OCI-LY7 (cell line): ENCODE measurements at regions not wholly inside any gene's neighbourhood (a gene's known extent, or its start where the extent isn't known, plus 50 kb on each side); places are given as distances from the start of the nearest gene placed in this dataset.

ENCODE experiments used
- BruUV-seq: library from RNA; stranded (reverse); fragments of 400-500 nt; replicated peaks from 2 replicates; lab custom pipeline; 2021; lab: Mats Ljungman, UMichigan
- CTCF ChIA-PET: fragments of 300-600 bp; sonication (Branson Sonifier 250); formaldehyde crosslinking; loops from one replicate; lab custom pipeline; 2022; ENCODE audit warnings: antibody characterized with exemption; ENCODE audit not compliant: unreplicated experiment; lab: Charles Lee
- POLR2A ChIA-PET: fragments of 300-600 bp; sonication (Branson Sonifier 250); formaldehyde crosslinking; loops from one replicate; lab custom pipeline; 2022; ENCODE audit warnings: antibody characterized with exemption; lab: Charles Lee
- DNase-seq: peaks from one replicate; pipeline ENCODE4 v3.0.0-alpha.2; 2015; ENCODE audit warnings: low spot score
- H2AFZ ChIP-seq: fragments of 200-600 bp; sonication (generic), shearing (Covaris generic); 2 replicates; pipeline ENCODE4 v1.6.1; 2014; ENCODE audit warnings: mild to moderate bottlenecking, antibody characterized with exemption, low read length, moderate library complexity
- H3K27ac ChIP-seq: fragments of 200-600 bp; sonication (generic); 2 replicates; pipeline ENCODE4 v1.5.1; 2014; ENCODE audit warnings: mixed run types, low read depth, mild to moderate bottlenecking, moderate library complexity, low read length, inconsistent platforms; ENCODE audit not compliant: poor library complexity, severe bottlenecking
- H3K36me3 ChIP-seq: fragments of 200-600 bp; sonication (generic); 2 replicates; pipeline ENCODE4 v1.6.1; 2014; ENCODE audit warnings: mild to moderate bottlenecking, antibody characterized with exemption, low read length, moderate library complexity, mixed read lengths; ENCODE audit not compliant: insufficient read depth
- H3K4me1 ChIP-seq: fragments of 200-600 bp; sonication (generic); 2 replicates; pipeline ENCODE4 v1.5.1; 2014; ENCODE audit warnings: mild to moderate bottlenecking, low read length; ENCODE audit not compliant: insufficient read depth, poor library complexity, severe bottlenecking
- H3K4me2 ChIP-seq: fragments of 200-600 bp; sonication (generic); 2 replicates; pipeline ENCODE4 v1.6.1; 2014; ENCODE audit warnings: mild to moderate bottlenecking, low read length
- H3K4me3 ChIP-seq: fragments of 200-600 bp; sonication (generic); 2 replicates; pipeline ENCODE4 v1.5.1; 2014; ENCODE audit warnings: mild to moderate bottlenecking, low read depth, low read length; ENCODE audit not compliant: poor library complexity, severe bottlenecking
- H3K79me2 ChIP-seq: fragments of 200-600 bp; sonication (generic); 2 replicates; pipeline ENCODE4 v1.6.1; 2016; ENCODE audit warnings: low read depth, mild to moderate bottlenecking, low read length, moderate library complexity, mixed read lengths; ENCODE audit not compliant: insufficient read depth
- H3K9me2 ChIP-seq: fragments of 200-600 bp; sonication (generic); 2 replicates; pipeline ENCODE4 v1.6.1; 2016; ENCODE audit warnings: mild to moderate bottlenecking, low read length, mixed read lengths; ENCODE audit not compliant: insufficient read depth
- H3K9me3 ChIP-seq: fragments of 200-600 bp; sonication (generic); 2 replicates; pipeline ENCODE4 v1.6.1; 2014; ENCODE audit warnings: mild to moderate bottlenecking, mixed run types, low read length, mixed read lengths
- H4K20me1 ChIP-seq: fragments of 200-600 bp; sonication (generic); 2 replicates; pipeline ENCODE4 v1.6.1; 2014; ENCODE audit warnings: mild to moderate bottlenecking, antibody characterized with exemption, low read length, moderate library complexity, mixed read lengths; ENCODE audit not compliant: insufficient read depth
- CTCF ChIP-seq: fragments of 200-600 bp; sonication (generic); conservative IDR thresholded peaks from 2 replicates; pipeline ENCODE4 v1.5.1; 2014; ENCODE audit warnings: mild to moderate bottlenecking, antibody characterized with exemption, low read length, moderate library complexity, mixed read lengths
- EZH2phosphoT487 ChIP-seq: fragments of 200-600 bp; sonication (generic); IDR thresholded peaks from 2 replicates; pipeline ENCODE4 v1.6.1; 2018; ENCODE audit warnings: low read depth, borderline replicate concordance, mild to moderate bottlenecking, mixed run types, antibody characterized with exemption, low read length, moderate library complexity, mixed read lengths
- intact Hi-C: fragments of 100-400 bp; cut with micrococcal nuclease; formaldehyde crosslinking; loops from one replicate; pipeline ENCODE4 v1.10.0; 2022; ENCODE audit not compliant: unreplicated experiment

- CTCF ChIA-PET = no interaction called here
- Histone ChIP-seq H3K36me3 (no peaks in the 10 kb centered on the region), H3K4me2 (no peak overlapping the region), H4K20me1 (no peaks in the 10 kb centered on the region), H2AFZ (no peak overlapping the region), H3K27ac (no peak overlapping the region), H3K9me2 (no peaks in the 10 kb centered on the region), H3K9me3 (peaks cover 22% of the 10 kb centered on the region), H3K4me3 (no peak overlapping the region), H3K79me2 (no peaks in the 10 kb centered on the region), H3K4me1 (peaks cover 9% of the 10 kb centered on the region)
- TF ChIP-seq EZH2phosphoT487 = no peak
- no peak for TF ChIP-seq CTCF
- BruUV-seq = no TSS peak
- POLR2A ChIA-PET = no interaction called here
- DNase-seq = no peak
- intact Hi-C loops = no loop called here
These were observed 920.8 kb downstream of the TYW1 start for GRCh38 chr7:67917437-67917755.

- peak; percentile 85 for DNase-seq
- no peaks in the 10 kb centered on the region for H4K20me1 ChIP-seq
- no peak for TF ChIP-seq CTCF
- no peak for TF ChIP-seq EZH2phosphoT487
- no peaks in the 10 kb centered on the region for H3K36me3 ChIP-seq
- intact Hi-C loops = no loop called here
- peak overlapping the region; percentile 21 for H3K4me3 ChIP-seq
- H3K9me3 ChIP-seq = peaks cover 22% of the 10 kb centered on the region
- H3K4me2 ChIP-seq = no peak overlapping the region; the same call in 1 of the 2 replicates
- ChIA-PET CTCF (no interaction called here), POLR2A (no interaction called here)
- no peaks in the 10 kb centered on the region for H3K9me2 ChIP-seq
- no TSS peak for BruUV-seq
- H3K4me1 ChIP-seq = peaks cover 9% of the 10 kb centered on the region
- peak overlapping the region; percentile 32 for H3K27ac ChIP-seq
- H2AFZ ChIP-seq = peak overlapping the region; percentile 70
- no peaks in the 10 kb centered on the region for H3K79me2 ChIP-seq
These were observed 921.5 kb downstream of the TYW1 start for GRCh38 chr7:67918158-67918557.

GRCh38 chr7:67923286-67923685, 926.7 kb downstream of the TYW1 start:
- Histone ChIP-seq H3K9me3 (peaks cover 11% of the 10 kb centered on the region), H3K4me1 (peaks cover 4% of the 10 kb centered on the region), H3K4me2 (no peak overlapping the region), H3K36me3 (no peaks in the 10 kb centered on the region), H3K79me2 (no peaks in the 10 kb centered on the region), H4K20me1 (no peaks in the 10 kb centered on the region), H3K4me3 (no peak overlapping the region), H2AFZ (no peak overlapping the region), H3K27ac (no peak overlapping the region), H3K9me2 (no peaks in the 10 kb centered on the region)
- POLR2A ChIA-PET = no interaction called here
- CTCF ChIA-PET = no interaction called here
- TF ChIP-seq EZH2phosphoT487 (no peak), CTCF (no peak)
- intact Hi-C loops = no loop called here
- no peak for DNase-seq
- BruUV-seq = no TSS peak
